ENCODE measurements at regions not wholly inside any gene's neighbourhood (a gene's known extent, or its start where the extent isn't known, plus 50 kb on each side); places are given as distances from the start of the nearest gene placed in this dataset.

- H3K79me2 ChIP-seq (ENCODE audit: low read length) = no peaks in the 10 kb centered on the region
- H3K27ac ChIP-seq (ENCODE audit: low read length) = no peak overlapping the region
- H4K20me1 ChIP-seq (ENCODE audit: insufficient read depth, low read length) = no peaks in the 10 kb centered on the region
- H3K4me2 ChIP-seq (ENCODE audit: low read length) = no peak overlapping the region
- H3K4me1 ChIP-seq (ENCODE audit: low read length) = no peaks in the 10 kb centered on the region
- no peak overlapping the region for H3K4me3 ChIP-seq (ENCODE audit: low read length)
- TF ChIP-seq CTCF (IDR thresholded peaks at IDR 0.05; ENCODE audit: low read depth, low read length) (no peak), EZH2phosphoT487 (IDR thresholded peaks at IDR 0.05; ENCODE audit: low read depth) (no peak)
- H3K36me3 ChIP-seq (replicated peaks; ENCODE audit: low read depth, low read length) = no peaks in the 10 kb centered on the region
- no peak overlapping the region for H3K9ac ChIP-seq (ENCODE audit: low read length)
- no peaks in the 10 kb centered on the region for H3K27me3 ChIP-seq (ENCODE audit: low read depth, low read length)
- H2AFZ ChIP-seq (ENCODE audit: low read depth, low read length) = no peak overlapping the region
- H3K9me3 ChIP-seq (ENCODE audit: insufficient read depth, low read length) = no peaks in the 10 kb centered on the region
Observed at GRCh38 chr13:89950225-89950624, 1397.3 kb upstream of the MIR17HG start.

GRCh38 chr13:89951341-89951740 lies 1396.1 kb upstream of the MIR17HG start:
- Histone ChIP-seq H2AFZ (ENCODE audit: low read depth, low read length) (0 out of 2 replicates have a peak overlapping the region, but pooled peaks have one; percentile 12), H3K79me2 (ENCODE audit: low read length) (no peaks in the 10 kb centered on the region), H3K4me2 (ENCODE audit: low read length) (no peak overlapping the region), H3K36me3 (replicated peaks; ENCODE audit: low read depth, low read length) (no peaks in the 10 kb centered on the region), H4K20me1 (ENCODE audit: insufficient read depth, low read length) (no peaks in the 10 kb centered on the region), H3K27ac (ENCODE audit: low read length) (no peak overlapping the region), H3K4me3 (ENCODE audit: low read length) (no peak overlapping the region), H3K4me1 (ENCODE audit: low read length) (no peaks in the 10 kb centered on the region), H3K27me3 (ENCODE audit: low read depth, low read length) (no peaks in the 10 kb centered on the region), H3K9me3 (ENCODE audit: insufficient read depth, low read length) (no peaks in the 10 kb centered on the region), H3K9ac (ENCODE audit: low read length) (no peak overlapping the region)
- TF ChIP-seq CTCF (IDR thresholded peaks at IDR 0.05; ENCODE audit: low read depth, low read length) (peak; percentile 17; the same call in 1 of the 2 replicates), EZH2phosphoT487 (IDR thresholded peaks at IDR 0.05; ENCODE audit: low read depth) (no peak)

- Histone ChIP-seq H3K4me2 (ENCODE audit: low read length) (no peak overlapping the region), H2AFZ (ENCODE audit: low read depth, low read length) (no peak overlapping the region), H3K4me3 (ENCODE audit: low read length) (no peak overlapping the region), H3K9me3 (ENCODE audit: insufficient read depth, low read length) (no peaks in the 10 kb centered on the region), H3K4me1 (ENCODE audit: low read length) (no peaks in the 10 kb centered on the region), H3K36me3 (replicated peaks; ENCODE audit: low read depth, low read length) (no peaks in the 10 kb centered on the region), H3K27me3 (ENCODE audit: low read depth, low read length) (no peaks in the 10 kb centered on the region), H4K20me1 (ENCODE audit: insufficient read depth, low read length) (no peaks in the 10 kb centered on the region), H3K79me2 (ENCODE audit: low read length) (no peaks in the 10 kb centered on the region), H3K27ac (ENCODE audit: low read length) (no peak overlapping the region), H3K9ac (ENCODE audit: low read length) (no peak overlapping the region)
- TF ChIP-seq CTCF (IDR thresholded peaks at IDR 0.05; ENCODE audit: low read depth, low read length) (no peak), EZH2phosphoT487 (IDR thresholded peaks at IDR 0.05; ENCODE audit: low read depth) (no peak)
Observed at GRCh38 chr13:89953581-89953980, 1393.9 kb upstream of the MIR17HG start.

- Histone ChIP-seq H3K27me3 (ENCODE audit: low read depth, low read length) (no peaks in the 10 kb centered on the region), H3K9me3 (ENCODE audit: insufficient read depth, low read length) (no peaks in the 10 kb centered on the region), H3K4me3 (ENCODE audit: low read length) (no peak overlapping the region), H3K27ac (ENCODE audit: low read length) (no peak overlapping the region), H3K79me2 (ENCODE audit: low read length) (no peaks in the 10 kb centered on the region), H2AFZ (ENCODE audit: low read depth, low read length) (no peak overlapping the region), H3K4me1 (ENCODE audit: low read length) (no peaks in the 10 kb centered on the region), H4K20me1 (ENCODE audit: insufficient read depth, low read length) (no peaks in the 10 kb centered on the region), H3K36me3 (replicated peaks; ENCODE audit: low read depth, low read length) (no peaks in the 10 kb centered on the region), H3K9ac (ENCODE audit: low read length) (no peak overlapping the region), H3K4me2 (ENCODE audit: low read length) (no peak overlapping the region)
- TF ChIP-seq CTCF (IDR thresholded peaks at IDR 0.05; ENCODE audit: low read depth, low read length) (no peak), EZH2phosphoT487 (IDR thresholded peaks at IDR 0.05; ENCODE audit: low read depth) (no peak)
Observed at GRCh38 chr13:89955773-89956172, 1391.7 kb upstream of the MIR17HG start.

All from OCI-LY3 (cell line).